H1 (cell line): ENCODE measurements at regions not wholly inside any gene's neighbourhood (a gene's known extent, or its start where the extent isn't known, plus 50 kb on each side); places are given as distances from the start of the nearest gene placed in this dataset.

Source experiments
- CTCF ChIA-PET: fragments of 300-600 bp; sonication (Branson Sonifier 250); formaldehyde crosslinking; loops from one replicate; lab custom pipeline; 2021; ENCODE audit not compliant: partially characterized antibody; lab: Charles Lee
- POLR2A ChIA-PET: fragments of 300-600 bp; sonication (Branson Sonifier 250); formaldehyde crosslinking; loops from one replicate; lab custom pipeline; 2021; ENCODE audit warnings: inconsistent platforms; ENCODE audit not compliant: partially characterized antibody; lab: Charles Lee
- DNase-seq, 2 experiments: peaks; one replicate each; pipeline versions ENCODE4 v3.0.0 to v3.0.0-alpha.2; 2010 to 2022; ENCODE audit warnings: low spot score in 2 of 2, low read depth in 1 of 2, mixed read lengths in 1 of 2
- FAIRE-seq: peaks from 2 replicates; lab custom pipeline; 2011; peaks lifted over from hg19 to GRCh38; lab: Jason Lieb, UNC
- H2AFZ ChIP-seq: 2 replicates; pipeline ENCODE4 v1.8.1; 2012; ENCODE audit warnings: low read length, inconsistent platforms
- H2AK5ac ChIP-seq: 2 replicates; pipeline ENCODE4 v1.6.1; 2013; ENCODE audit warnings: low read depth, low read length
- H2BK120ac ChIP-seq: replicated peaks from 2 replicates; pipeline ENCODE3; 2013; ENCODE audit warnings: low read depth, low read length, inconsistent platforms
- H2BK12ac ChIP-seq: 2 replicates; pipeline ENCODE4 v1.6.1; 2013; ENCODE audit warnings: low read depth, low read length
- H2BK15ac ChIP-seq: 2 replicates; pipeline ENCODE4 v1.6.1; 2013; ENCODE audit warnings: low read length
- H2BK20ac ChIP-seq: 2 replicates; pipeline ENCODE4 v1.6.1; 2013; ENCODE audit warnings: low read length
- H2BK5ac ChIP-seq: 2 replicates; pipeline ENCODE4 v1.6.1; 2013; ENCODE audit warnings: low read depth, low read length
- H3K14ac ChIP-seq: 2 replicates; pipeline ENCODE4 v1.6.1; 2013; ENCODE audit warnings: inconsistent platforms; ENCODE audit not compliant: insufficient read length
- H3K18ac ChIP-seq: 2 replicates; pipeline ENCODE4 v1.6.1; 2013; ENCODE audit warnings: low read length; ENCODE audit errors: extremely low read depth
- H3K23ac ChIP-seq: 2 replicates; pipeline ENCODE4 v1.6.1; 2013; ENCODE audit warnings: inconsistent platforms; ENCODE audit not compliant: insufficient read length
- H3K23me2 ChIP-seq: 2 replicates; pipeline ENCODE4 v1.6.1; 2013; ENCODE audit warnings: low read depth, low read length
- H3K27ac ChIP-seq: 2 replicates; pipeline ENCODE4 v1.6.1; 2011; ENCODE audit warnings: low read depth, low read length, inconsistent platforms
- H3K27me3 ChIP-seq, 4 experiments: replicated peaks in 1 of 4; 1 replicate in 1 of 4; 2 replicates in 3 of 4; pipeline versions ENCODE4 v1.6.1 to v1.8.1; 2011 to 2013; ENCODE audit warnings: low read length in 3 of 4, mild to moderate bottlenecking in 3 of 4, inconsistent platforms in 2 of 4, mixed read lengths in 2 of 4, moderate library complexity in 1 of 4; ENCODE audit not compliant: control insufficient read depth in 3 of 4, insufficient read depth in 3 of 4; ENCODE audit errors: extremely low read depth in 1 of 4
- H3K36me3 ChIP-seq, 4 experiments: 2 replicates each; pipeline versions ENCODE4 v1.6.1 to v1.8.1; 2011 to 2013; ENCODE audit warnings: mild to moderate bottlenecking in 4 of 4, low read length in 3 of 4, moderate library complexity in 2 of 4, control low read depth in 1 of 4, inconsistent platforms in 1 of 4; ENCODE audit not compliant: insufficient read depth in 4 of 4, control insufficient read depth in 2 of 4
- H3K4ac ChIP-seq: replicated peaks from 2 replicates; pipeline ENCODE3; 2013; ENCODE audit warnings: low read length, low read depth, mixed read lengths, inconsistent platforms; ENCODE audit not compliant: insufficient read length
- H3K4me1 ChIP-seq, 4 experiments: replicated peaks in 1 of 4; 1 replicate in 1 of 4; 2 replicates in 3 of 4; pipeline versions ENCODE4 v1.6.1 to v1.8.1; 2011 to 2013; ENCODE audit warnings: low read length in 3 of 4, inconsistent platforms in 2 of 4, mixed read lengths in 1 of 4; ENCODE audit not compliant: insufficient read depth in 4 of 4, control insufficient read depth in 3 of 4
- H3K4me2 ChIP-seq, 2 experiments: 2 replicates each; pipeline versions ENCODE4 v1.6.1 to v1.8.1; 2011 to 2013; ENCODE audit warnings: low read depth in 2 of 2, low read length in 2 of 2, control low read depth in 1 of 2, inconsistent platforms in 1 of 2, mild to moderate bottlenecking in 1 of 2; ENCODE audit not compliant: insufficient read depth in 1 of 2
- H3K4me3 ChIP-seq, 4 experiments: fragments of 200-600, 300-600 bp in 1 of 4; sonication (generic), shearing (Covaris generic), sonication (Bioruptor Twin) in 1 of 4; 2 replicates each; pipeline versions ENCODE4 v1.5.1 to v1.8.1; 2011 to 2016; ENCODE audit warnings: low read length in 4 of 4, low read depth in 3 of 4, control low read depth in 2 of 4, inconsistent platforms in 2 of 4, mild to moderate bottlenecking in 2 of 4, mixed read lengths in 1 of 4, moderate library complexity in 1 of 4; ENCODE audit not compliant: insufficient read depth in 2 of 4; ENCODE audit errors: extremely low read depth in 1 of 4
- H3K56ac ChIP-seq: replicated peaks from 2 replicates; pipeline ENCODE3; 2013; ENCODE audit warnings: low read depth, mild to moderate bottlenecking, mixed read lengths, low read length, inconsistent platforms; ENCODE audit not compliant: insufficient read length
- H3K79me1 ChIP-seq: 2 replicates; pipeline ENCODE4 v1.6.1; 2013; ENCODE audit warnings: low read depth, low read length, control low read depth
- H3K79me2 ChIP-seq, 2 experiments: 2 replicates each; pipeline versions ENCODE4 v1.6.1 to v1.8.1; 2012 to 2013; ENCODE audit warnings: low read length in 2 of 2, mild to moderate bottlenecking in 2 of 2, inconsistent platforms in 1 of 2; ENCODE audit not compliant: insufficient read depth in 2 of 2, control insufficient read depth in 1 of 2
- H3K9ac ChIP-seq, 4 experiments: replicated peaks in 1 of 4; 1 replicate in 1 of 4; 2 replicates in 3 of 4; pipeline versions ENCODE4 v1.6.1 to v1.8.1; 2011 to 2013; ENCODE audit warnings: low read depth in 3 of 4, low read length in 3 of 4, control low read depth in 2 of 4, mild to moderate bottlenecking in 2 of 4, moderate library complexity in 2 of 4, inconsistent platforms in 1 of 4; ENCODE audit errors: extremely low read depth in 1 of 4
- H3K9me3 ChIP-seq, 2 experiments: 2 replicates each; pipeline versions ENCODE4 v1.6.1 to v1.8.1; 2012 to 2013; ENCODE audit warnings: mild to moderate bottlenecking in 2 of 2, moderate library complexity in 2 of 2, control low read depth in 1 of 2, inconsistent platforms in 1 of 2, low read depth in 1 of 2, low read length in 1 of 2, mixed read lengths in 1 of 2; ENCODE audit not compliant: insufficient read depth in 2 of 2
- H4K20me1 ChIP-seq, 2 experiments: replicated peaks in 1 of 2; 2 replicates each; pipeline versions ENCODE3 to v1.8.1; 2011 to 2013; ENCODE audit warnings: inconsistent platforms in 2 of 2, low read length in 2 of 2, mild to moderate bottlenecking in 1 of 2; ENCODE audit not compliant: insufficient read depth in 2 of 2, control insufficient read depth in 1 of 2
- H4K5ac ChIP-seq: 2 replicates; pipeline ENCODE4 v1.6.1; 2013; ENCODE audit warnings: low read length, low read depth, mixed read lengths, inconsistent platforms; ENCODE audit not compliant: insufficient read length
- H4K8ac ChIP-seq: 2 replicates; pipeline ENCODE4 v1.8.0; 2013; ENCODE audit warnings: mild to moderate bottlenecking, moderate library complexity, low read length, inconsistent platforms; ENCODE audit not compliant: insufficient read depth; ENCODE audit errors: extremely low read depth
- H4K91ac ChIP-seq: replicated peaks from 2 replicates; pipeline ENCODE3; 2013; ENCODE audit warnings: low read length, mixed read lengths, inconsistent platforms; ENCODE audit not compliant: insufficient read length
- BRCA1 ChIP-seq: IDR thresholded peaks from 2 replicates; pipeline ENCODE4 v1.6.1; 2012; ENCODE audit warnings: low read depth, low read length, improper control_type of control experiment
- CREB1 ChIP-seq: IDR thresholded peaks from 2 replicates; pipeline ENCODE4 v1.6.1; 2012; ENCODE audit warnings: inconsistent platforms
- EGR1 ChIP-seq: IDR thresholded peaks from 2 replicates; pipeline ENCODE4 v1.6.1; 2011; ENCODE audit warnings: low read depth, low read length, borderline replicate concordance
- FOSL1 ChIP-seq: IDR thresholded peaks from 2 replicates; pipeline ENCODE4 v1.6.1; 2011; ENCODE audit warnings: mild to moderate bottlenecking, low read depth, low read length, moderate library complexity; ENCODE audit not compliant: insufficient read depth
- HDAC6 ChIP-seq: IDR thresholded peaks from one replicate; pipeline ENCODE4 v1.7.1; 2012; ENCODE audit warnings: low read depth, mild to moderate bottlenecking, inconsistent platforms, low read length, moderate library complexity
- MAFK ChIP-seq: IDR thresholded peaks from 2 replicates; pipeline ENCODE4 v1.6.1; 2012; ENCODE audit warnings: low read depth, mild to moderate bottlenecking, improper control_type of control experiment, low read length
- NRF1 ChIP-seq: IDR thresholded peaks from 2 replicates; pipeline ENCODE4 v1.6.1; 2011; ENCODE audit warnings: mild to moderate bottlenecking, low read depth, low read length, improper control_type of control experiment
- POLR2A ChIP-seq, 2 experiments: IDR thresholded peaks; 1 replicate in 1 of 2; 2 replicates in 1 of 2; pipeline ENCODE4 v1.6.1; 2011; ENCODE audit warnings: low read depth in 2 of 2, low read length in 2 of 2, mild to moderate bottlenecking in 2 of 2; ENCODE audit errors: control extremely low read depth in 1 of 2
- RFX5 ChIP-seq: IDR thresholded peaks from 2 replicates; pipeline ENCODE4 v1.6.1; 2011; ENCODE audit warnings: low read depth, low read length, improper control_type of control experiment, borderline replicate concordance
- USF2 ChIP-seq: IDR thresholded peaks from 2 replicates; pipeline ENCODE4 v1.6.1; 2011; ENCODE audit warnings: low read length, improper control_type of control experiment
- WGBS, 2 experiments: shearing (Covaris generic) in 1 of 2; methylation state at CpG; one replicate each; pipeline versions ENCODE4 v1.1.6 to v1.1.7; 2013 to 2015; ENCODE audit warnings: low lambda C conversion rate in 2 of 2, mixed read lengths in 2 of 2, inconsistent platforms in 1 of 2, low coverage in 1 of 2, missing lambda C conversion rate in 1 of 2; ENCODE audit not compliant: insufficient replicate concordance in 2 of 2, insufficient coverage in 1 of 2, insufficient read length in 1 of 2; ENCODE audit errors: extremely low coverage in 1 of 2, missing lambda C conversion rate in 1 of 2; 5-methylcytosine and 5-hydroxymethylcytosine counted together
- TF ChIP-seq, protein P1 (sequence below): IDR thresholded peaks from 2 replicates; pipeline ENCODE4 v1.6.1; 2012; ENCODE audit warnings: low read length, inconsistent platforms

GRCh38 chr2:46816846-46817726 lies 98.5 kb downstream of the MCFD2 start:
- no peaks in the 10 kb centered on the region for H3K79me1 ChIP-seq
- H3K4me2 ChIP-seq, result no peak overlapping the region
- no peak overlapping the region for H3K56ac ChIP-seq
- H4K91ac ChIP-seq, result no peak overlapping the region
- H4K20me1 ChIP-seq, result no peaks in the 10 kb centered on the region
- no peak overlapping the region for H2BK15ac ChIP-seq
- H2BK12ac ChIP-seq, result no peak overlapping the region
- no peak overlapping the region for H3K27ac ChIP-seq
- no peak overlapping the region for H2AK5ac ChIP-seq
- no peaks in the 10 kb centered on the region for H3K9me3 ChIP-seq
- no peak overlapping the region for H3K18ac ChIP-seq
- no peaks in the 10 kb centered on the region for H3K79me2 ChIP-seq
- H2AFZ ChIP-seq, result no peak overlapping the region
- no peak overlapping the region for H3K14ac ChIP-seq
- FAIRE-seq, result no peak
- H3K23ac ChIP-seq, result no peak overlapping the region
- POLR2A ChIA-PET, result no interaction called here
- DNase-seq, result no peak
- H3K4me1 ChIP-seq, result peaks cover 0 to 2% (median 0%) of the 10 kb centered on the region in 4 experiments; a peak in 2 of 7 replicates
- H4K5ac ChIP-seq, result no peak overlapping the region
- no peak overlapping the region for H3K4ac ChIP-seq
- H3K4me3 ChIP-seq, result no peak overlapping the region
- CTCF ChIA-PET, result interaction anchor here (0.7 to 3.2 kb wide), 4 partner anchors 15 to 70 kb away, joined by 3 to 11 read pairs (median 4); no protein-coding TSS in a partner anchor
- no peaks in the 10 kb centered on the region for H3K27me3 ChIP-seq
- no peak overlapping the region for H2BK120ac ChIP-seq
- no peaks in the 10 kb centered on the region for H3K23me2 ChIP-seq
- H2BK5ac ChIP-seq, result no peak overlapping the region
- 91% methylated on average over 11 of the region's 11 CpGs; no CpG with 5 or more reads in 1 of the 2 experiments for WGBS, 2 experiments
- no peaks in the 10 kb centered on the region for H3K36me3 ChIP-seq
- no peak overlapping the region for H2BK20ac ChIP-seq
- H4K8ac ChIP-seq, result peak overlapping the region; percentile 77; the same call in 1 of the 2 replicates
- no peak overlapping the region for H3K9ac ChIP-seq
- TF ChIP-seq BRCA1, result no peak
- no peak for TF ChIP-seq POLR2A (IDR thresholded peaks at IDR 0.05; ENCODE audit: control extremely low read depth in 1 of 2, low read depth in 2 of 2, low read length in 2 of 2)
- no peak for TF ChIP-seq RFX5
- no peak for TF ChIP-seq FOSL1
- TF ChIP-seq HDAC6, result no peak
- TF ChIP-seq, protein P1, sequence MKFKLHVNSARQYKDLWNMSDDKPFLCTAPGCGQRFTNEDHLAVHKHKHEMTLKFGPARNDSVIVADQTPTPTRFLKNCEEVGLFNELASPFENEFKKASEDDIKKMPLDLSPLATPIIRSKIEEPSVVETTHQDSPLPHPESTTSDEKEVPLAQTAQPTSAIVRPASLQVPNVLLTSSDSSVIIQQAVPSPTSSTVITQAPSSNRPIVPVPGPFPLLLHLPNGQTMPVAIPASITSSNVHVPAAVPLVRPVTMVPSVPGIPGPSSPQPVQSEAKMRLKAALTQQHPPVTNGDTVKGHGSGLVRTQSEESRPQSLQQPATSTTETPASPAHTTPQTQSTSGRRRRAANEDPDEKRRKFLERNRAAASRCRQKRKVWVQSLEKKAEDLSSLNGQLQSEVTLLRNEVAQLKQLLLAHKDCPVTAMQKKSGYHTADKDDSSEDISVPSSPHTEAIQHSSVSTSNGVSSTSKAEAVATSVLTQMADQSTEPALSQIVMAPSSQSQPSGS, result no peak
- TF ChIP-seq NRF1, result no peak
- TF ChIP-seq MAFK, result no peak
- no peak for TF ChIP-seq CREB1
- TF ChIP-seq USF2, result no peak
- TF ChIP-seq EGR1, result no peak
